ENCODE measurements at regions not wholly inside any gene's neighbourhood (a gene's known extent, or its start where the extent isn't known, plus 50 kb on each side); places are given as distances from the start of the nearest gene placed in this dataset.

DNA sequence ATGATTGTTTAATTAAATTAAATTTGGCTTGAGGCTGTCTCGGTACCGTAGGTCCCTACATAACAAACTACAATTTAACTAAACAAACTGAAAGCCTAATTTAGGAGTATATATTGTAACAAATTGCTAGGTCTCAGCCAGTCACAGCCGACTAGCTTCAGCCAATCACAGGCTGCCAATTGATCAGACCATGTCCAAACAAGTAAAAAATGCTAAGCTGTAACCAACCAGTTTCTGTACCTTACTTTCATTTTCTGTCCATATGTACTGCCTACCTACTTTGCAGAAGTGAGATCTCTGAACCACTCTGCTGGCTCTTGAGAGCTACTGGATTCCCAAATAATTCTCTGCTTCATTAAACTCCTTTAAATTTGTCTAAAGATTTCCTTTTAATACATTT lies 648.0 kb upstream of the GJE1 start:
- H3K36me3 ChIP-seq (ENCODE audit: control insufficient read depth, insufficient read depth, low read length) = no peaks in the 10 kb centered on the region
- no peaks in the 10 kb centered on the region for H3K27me3 ChIP-seq (ENCODE audit: insufficient read depth, low read length, poor library complexity)
- no peak overlapping the region for H3K9ac ChIP-seq (ENCODE audit: low read length)
- no peaks in the 10 kb centered on the region for H3K79me1 ChIP-seq (ENCODE audit: low read length)
- DNase-seq = no peak
- no peak overlapping the region for H3K27ac ChIP-seq (ENCODE audit: low read depth, low read length)
- no peak overlapping the region for H2BK15ac ChIP-seq (replicated peaks; ENCODE audit: low read depth)
- H3K56ac ChIP-seq (ENCODE audit: low read length) = no peak overlapping the region
- no peaks in the 10 kb centered on the region for H3K79me2 ChIP-seq (ENCODE audit: control insufficient read depth, insufficient read depth, low read length)
- H3K4me3 ChIP-seq (ENCODE audit: low read length) = no peak overlapping the region
- H2AK5ac ChIP-seq (ENCODE audit: low read length) = no peak overlapping the region
- H3K4ac ChIP-seq (ENCODE audit: low read depth, low read length) = no peak overlapping the region
- H3K4me2 ChIP-seq (ENCODE audit: low read length) = no peak overlapping the region
- H3K18ac ChIP-seq (ENCODE audit: low read length) = no peak overlapping the region
- no peak overlapping the region for H2BK120ac ChIP-seq (ENCODE audit: low read depth, low read length)
- H2BK5ac ChIP-seq (ENCODE audit: low read length) = no peak overlapping the region
- H3K4me1 ChIP-seq (ENCODE audit: control insufficient read depth, low read depth, low read length) = no peaks in the 10 kb centered on the region
- H4K8ac ChIP-seq (ENCODE audit: low read depth, low read length) = no peak overlapping the region
- H3K23ac ChIP-seq (ENCODE audit: low read length) = no peak overlapping the region
- no peak overlapping the region for H4K5ac ChIP-seq (ENCODE audit: low read length)
- WGBS (ENCODE audit: extremely low coverage, insufficient coverage, low lambda C conversion rate) = no CpG with 5 or more reads among the region's 3 CpGs

DNA sequence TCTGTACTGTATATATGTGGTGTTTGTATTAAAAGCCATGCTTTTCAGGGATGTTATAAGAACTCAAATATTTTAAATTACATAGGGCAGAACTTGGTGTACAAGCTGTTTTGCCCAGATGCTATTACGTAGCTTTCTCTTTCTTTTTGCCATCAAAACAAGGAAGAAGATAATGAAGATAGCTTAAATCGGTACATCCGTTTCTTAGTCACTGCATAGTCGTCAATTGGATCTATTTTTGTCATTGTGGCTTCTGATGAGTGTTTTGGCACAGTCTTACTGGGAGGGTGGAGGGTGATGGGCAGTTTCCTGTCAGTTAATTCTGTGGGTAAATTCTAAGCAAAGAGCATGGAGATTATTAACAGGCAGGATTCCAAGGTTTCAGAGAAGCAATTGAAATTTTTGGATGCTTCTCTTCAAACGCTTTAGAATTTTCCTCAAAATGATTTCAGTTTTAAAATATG lies 649.1 kb upstream of the GJE1 start:
- H3K4me3 ChIP-seq (ENCODE audit: low read length) = no peak overlapping the region
- H3K79me1 ChIP-seq (ENCODE audit: low read length) = no peaks in the 10 kb centered on the region
- H3K36me3 ChIP-seq (ENCODE audit: control insufficient read depth, insufficient read depth, low read length) = no peaks in the 10 kb centered on the region
- DNase-seq = no peak
- H4K5ac ChIP-seq (ENCODE audit: low read length) = no peak overlapping the region
- no peak overlapping the region for H2BK120ac ChIP-seq (ENCODE audit: low read depth, low read length)
- no peaks in the 10 kb centered on the region for H3K27me3 ChIP-seq (ENCODE audit: insufficient read depth, low read length, poor library complexity)
- H2BK15ac ChIP-seq (replicated peaks; ENCODE audit: low read depth) = no peak overlapping the region
- no peak overlapping the region for H3K9ac ChIP-seq (ENCODE audit: low read length)
- H3K79me2 ChIP-seq (ENCODE audit: control insufficient read depth, insufficient read depth, low read length) = no peaks in the 10 kb centered on the region
- no CpG with 5 or more reads among the region's 5 CpGs for WGBS (ENCODE audit: extremely low coverage, insufficient coverage, low lambda C conversion rate)
- no peak overlapping the region for H3K4ac ChIP-seq (ENCODE audit: low read depth, low read length)
- H4K8ac ChIP-seq (ENCODE audit: low read depth, low read length) = no peak overlapping the region
- no peak overlapping the region for H3K4me2 ChIP-seq (ENCODE audit: low read length)
- H2AK5ac ChIP-seq (ENCODE audit: low read length) = no peak overlapping the region
- no peak overlapping the region for H3K56ac ChIP-seq (ENCODE audit: low read length)
- H2BK5ac ChIP-seq (ENCODE audit: low read length) = no peak overlapping the region
- H3K27ac ChIP-seq (ENCODE audit: low read depth, low read length) = no peak overlapping the region
- H3K23ac ChIP-seq (ENCODE audit: low read length) = no peak overlapping the region
- no peak overlapping the region for H3K18ac ChIP-seq (ENCODE audit: low read length)
- H3K4me1 ChIP-seq (ENCODE audit: control insufficient read depth, low read depth, low read length) = no peaks in the 10 kb centered on the region

DNA sequence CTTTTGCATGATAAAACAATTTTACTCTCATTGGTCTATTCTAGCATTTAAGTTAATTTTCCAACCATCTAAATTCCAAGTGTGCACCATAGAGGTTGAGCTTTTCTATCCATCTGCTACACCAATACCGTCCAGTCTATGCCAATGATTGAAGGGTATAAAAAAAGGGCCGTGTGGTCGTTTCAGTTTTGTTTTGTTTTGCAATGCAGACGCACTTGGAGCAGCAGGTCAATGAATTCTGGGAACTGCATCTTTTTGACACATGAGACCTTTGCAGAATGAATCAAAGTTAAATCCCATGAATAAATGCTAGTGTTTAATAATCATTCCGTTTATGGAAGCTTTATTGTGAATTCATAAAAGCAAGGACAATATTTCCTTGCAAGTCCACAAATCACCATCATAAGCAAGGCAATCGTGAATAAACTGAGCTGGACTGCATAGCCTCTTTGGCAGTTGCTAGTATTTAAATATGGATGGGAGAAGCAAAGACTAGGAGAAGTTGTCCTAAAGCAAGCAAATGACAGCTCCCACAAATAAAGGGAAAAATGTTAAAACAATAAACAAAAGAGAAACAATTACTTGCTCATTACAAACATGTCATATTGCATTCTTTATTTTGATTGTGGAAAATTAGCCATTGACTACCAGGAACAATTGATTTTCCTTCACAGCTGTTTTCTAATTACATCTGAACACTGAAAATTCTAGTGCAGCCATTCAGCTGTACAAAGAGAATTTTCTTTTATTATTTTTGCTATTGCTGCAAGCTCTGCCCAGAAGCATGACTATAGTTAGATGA lies 649.7 kb upstream of the GJE1 start:
- Histone ChIP-seq H3K36me3 (ENCODE audit: control insufficient read depth, insufficient read depth, low read length) (no peaks in the 10 kb centered on the region), H2BK5ac (ENCODE audit: low read length) (no peak overlapping the region), H3K79me2 (ENCODE audit: control insufficient read depth, insufficient read depth, low read length) (no peaks in the 10 kb centered on the region), H4K8ac (ENCODE audit: low read depth, low read length) (no peak overlapping the region), H3K18ac (ENCODE audit: low read length) (no peak overlapping the region), H3K79me1 (ENCODE audit: low read length) (no peaks in the 10 kb centered on the region), H2BK120ac (ENCODE audit: low read depth, low read length) (no peak overlapping the region), H4K5ac (ENCODE audit: low read length) (no peak overlapping the region), H3K23ac (ENCODE audit: low read length) (no peak overlapping the region), H3K9ac (ENCODE audit: low read length) (no peak overlapping the region), H2AK5ac (ENCODE audit: low read length) (no peak overlapping the region), H3K56ac (ENCODE audit: low read length) (no peak overlapping the region), H3K27me3 (ENCODE audit: insufficient read depth, low read length, poor library complexity) (no peaks in the 10 kb centered on the region), H2BK15ac (replicated peaks; ENCODE audit: low read depth) (no peak overlapping the region), H3K4me1 (ENCODE audit: control insufficient read depth, low read depth, low read length) (no peaks in the 10 kb centered on the region), H3K4ac (ENCODE audit: low read depth, low read length) (no peak overlapping the region), H3K4me3 (ENCODE audit: low read length) (no peak overlapping the region), H3K27ac (ENCODE audit: low read depth, low read length) (no peak overlapping the region), H3K4me2 (ENCODE audit: low read length) (no peak overlapping the region)
- WGBS (ENCODE audit: extremely low coverage, insufficient coverage, low lambda C conversion rate) = no CpG with 5 or more reads among the region's 6 CpGs
- no peak for DNase-seq

DNA sequence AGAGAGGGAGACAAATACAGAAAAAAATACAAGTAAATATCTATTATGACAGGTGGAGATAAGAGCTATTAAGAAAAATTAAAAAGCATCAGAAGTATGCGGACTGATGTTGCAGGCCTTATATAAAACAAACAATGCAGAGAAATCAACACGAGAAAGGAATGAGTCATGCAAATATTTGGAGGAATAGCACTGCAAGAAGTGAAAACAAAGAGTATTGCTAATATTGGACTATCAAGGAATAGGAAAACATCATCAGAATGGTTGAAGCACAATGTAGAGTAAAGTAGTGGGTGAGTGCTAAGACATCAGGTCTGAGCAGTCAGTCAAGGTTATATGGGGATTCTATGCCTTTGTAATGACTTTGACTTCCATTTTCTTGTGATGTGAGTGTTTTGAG lies 657.5 kb upstream of the GJE1 start:
- Histone ChIP-seq H4K8ac (ENCODE audit: low read depth, low read length) (no peak overlapping the region), H2BK5ac (ENCODE audit: low read length) (no peak overlapping the region), H3K79me2 (ENCODE audit: control insufficient read depth, insufficient read depth, low read length) (no peaks in the 10 kb centered on the region), H3K4me1 (ENCODE audit: control insufficient read depth, low read depth, low read length) (no peaks in the 10 kb centered on the region), H3K27ac (ENCODE audit: low read depth, low read length) (no peak overlapping the region), H3K18ac (ENCODE audit: low read length) (no peak overlapping the region), H3K4me3 (ENCODE audit: low read length) (no peak overlapping the region), H3K4me2 (ENCODE audit: low read length) (no peak overlapping the region), H3K4ac (ENCODE audit: low read depth, low read length) (no peak overlapping the region), H2BK120ac (ENCODE audit: low read depth, low read length) (no peak overlapping the region), H3K79me1 (ENCODE audit: low read length) (no peaks in the 10 kb centered on the region), H2AK5ac (ENCODE audit: low read length) (no peak overlapping the region), H3K23ac (ENCODE audit: low read length) (no peak overlapping the region), H3K9ac (ENCODE audit: low read length) (no peak overlapping the region), H3K56ac (ENCODE audit: low read length) (no peak overlapping the region), H2BK15ac (replicated peaks; ENCODE audit: low read depth) (no peak overlapping the region), H4K5ac (ENCODE audit: low read length) (no peak overlapping the region), H3K27me3 (ENCODE audit: insufficient read depth, low read length, poor library complexity) (no peaks in the 10 kb centered on the region), H3K36me3 (ENCODE audit: control insufficient read depth, insufficient read depth, low read length) (no peaks in the 10 kb centered on the region)
- DNase-seq = no peak
- no CpG with 5 or more reads among the region's 2 CpGs for WGBS (ENCODE audit: extremely low coverage, insufficient coverage, low lambda C conversion rate)

DNA sequence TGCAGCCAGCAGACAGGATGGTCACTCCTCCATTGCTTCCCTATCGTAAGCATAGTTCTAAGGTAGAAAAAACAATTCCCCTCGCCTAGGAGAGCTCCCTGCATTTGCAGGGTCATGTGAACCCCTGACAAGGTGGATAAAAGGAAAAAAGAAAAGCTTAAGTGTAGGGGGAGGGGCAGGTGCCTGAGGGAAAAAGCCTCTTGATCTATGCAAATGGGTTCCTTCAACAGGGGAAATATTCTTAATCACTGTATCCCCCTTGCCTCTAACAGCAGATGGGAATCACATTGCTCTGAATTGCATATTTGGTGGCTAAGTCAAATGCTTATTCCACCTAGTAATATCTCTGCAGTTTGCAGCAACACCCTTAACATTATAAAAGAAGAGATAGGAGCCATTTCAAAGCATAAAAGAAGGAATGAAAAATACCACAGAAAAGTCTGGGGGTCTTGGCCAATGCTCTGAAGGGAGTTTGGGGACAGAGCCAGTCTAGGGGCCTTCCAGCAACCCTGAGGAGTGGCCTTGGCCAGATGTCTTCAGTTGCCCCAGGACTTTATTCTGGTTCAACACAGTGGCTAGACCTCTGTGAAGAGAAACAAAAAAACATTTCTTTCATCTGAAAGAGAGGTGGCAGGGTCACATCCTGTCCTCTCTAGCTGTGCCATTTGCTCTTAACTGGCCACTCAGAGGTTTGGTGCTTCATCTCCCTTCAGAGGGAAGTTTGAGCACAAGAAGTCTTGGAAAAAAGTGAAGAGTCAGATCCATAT lies 660.4 kb upstream of the GJE1 start:
- no peak overlapping the region for H3K18ac ChIP-seq (ENCODE audit: low read length)
- WGBS (ENCODE audit: extremely low coverage, insufficient coverage, low lambda C conversion rate) = no CpG with 5 or more reads among the region's 2 CpGs
- H3K27ac ChIP-seq (ENCODE audit: low read depth, low read length) = no peak overlapping the region

More for the DNA sequence above, 660.4 kb upstream of the GJE1 start:
- Histone ChIP-seq H2BK120ac (ENCODE audit: low read depth, low read length) (no peak overlapping the region), H3K79me1 (ENCODE audit: low read length) (no peaks in the 10 kb centered on the region), H2AK5ac (ENCODE audit: low read length) (no peak overlapping the region), H4K5ac (ENCODE audit: low read length) (no peak overlapping the region), H4K8ac (ENCODE audit: low read depth, low read length) (no peak overlapping the region), H3K4me1 (ENCODE audit: control insufficient read depth, low read depth, low read length) (no peaks in the 10 kb centered on the region), H3K9ac (ENCODE audit: low read length) (no peak overlapping the region), H3K4ac (ENCODE audit: low read depth, low read length) (no peak overlapping the region), H3K79me2 (ENCODE audit: control insufficient read depth, insufficient read depth, low read length) (no peaks in the 10 kb centered on the region), H3K23ac (ENCODE audit: low read length) (no peak overlapping the region), H3K27me3 (ENCODE audit: insufficient read depth, low read length, poor library complexity) (no peaks in the 10 kb centered on the region), H3K36me3 (ENCODE audit: control insufficient read depth, insufficient read depth, low read length) (no peaks in the 10 kb centered on the region), H3K4me3 (ENCODE audit: low read length) (no peak overlapping the region), H2BK5ac (ENCODE audit: low read length) (no peak overlapping the region), H3K56ac (ENCODE audit: low read length) (no peak overlapping the region), H2BK15ac (replicated peaks; ENCODE audit: low read depth) (no peak overlapping the region), H3K4me2 (ENCODE audit: low read length) (no peak overlapping the region)
- DNase-seq = peak; percentile 35

All from mesendoderm (in vitro differentiated cells).